HG02981 (cell line): ENCODE measurements at regions not wholly inside any gene's neighbourhood (a gene's known extent, or its start where the extent isn't known, plus 50 kb on each side); places are given as distances from the start of the nearest gene placed in this dataset.
"Not testable (repeated sequence)": the region's sequence is repeated elsewhere in the genome, so short reads cannot be mapped to it uniquely, and the experiment has no call there.

Source experiments
- ATAC-seq: cut with Tn5 transposase; IDR thresholded peaks from one replicate; pipeline ENCODE4 v1.9.1; 2021; ENCODE audit warnings: mild to moderate bottlenecking, moderate library complexity; ENCODE audit not compliant: unreplicated experiment

DNA sequence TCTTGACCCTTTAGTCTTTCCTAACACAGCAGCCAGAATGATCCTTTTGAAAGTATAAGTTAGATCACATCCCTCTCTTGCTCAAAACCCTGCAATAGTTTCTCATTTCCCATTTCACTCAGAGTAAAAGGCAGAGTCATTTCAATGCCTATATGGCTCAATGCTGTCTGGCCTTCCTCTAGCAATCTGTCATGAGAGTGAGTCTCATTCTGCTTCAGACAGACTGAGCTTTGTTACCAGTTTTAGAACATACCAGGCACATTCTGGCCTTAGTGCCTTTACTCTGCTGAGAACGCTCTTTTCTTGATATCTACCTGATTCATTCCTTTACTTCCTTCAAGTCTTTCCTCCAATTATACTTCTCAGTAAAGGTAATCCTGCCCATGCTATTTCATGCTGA lies 372.8 kb upstream of the PKN2 start:
- no peak for ATAC-seq

DNA sequence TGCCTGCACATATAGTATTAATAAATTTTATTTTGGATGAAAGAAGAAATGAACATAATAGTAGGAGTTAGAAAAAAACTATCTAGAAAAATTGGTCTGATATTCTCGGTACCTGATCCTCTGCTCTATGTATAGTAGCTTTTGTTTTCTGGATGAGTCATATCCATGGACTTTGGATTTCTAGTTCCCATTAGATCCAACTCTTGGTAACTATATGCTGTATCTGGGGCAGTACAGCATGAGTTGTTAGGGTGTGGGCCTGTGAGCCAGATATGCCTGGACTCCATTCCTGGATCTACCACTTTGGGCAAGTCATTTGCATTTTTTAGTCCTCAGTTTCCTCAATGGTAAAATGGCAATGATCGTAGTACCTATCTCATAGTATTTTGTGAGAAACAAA lies 372.2 kb upstream of the PKN2 start:
- no peak for ATAC-seq

DNA sequence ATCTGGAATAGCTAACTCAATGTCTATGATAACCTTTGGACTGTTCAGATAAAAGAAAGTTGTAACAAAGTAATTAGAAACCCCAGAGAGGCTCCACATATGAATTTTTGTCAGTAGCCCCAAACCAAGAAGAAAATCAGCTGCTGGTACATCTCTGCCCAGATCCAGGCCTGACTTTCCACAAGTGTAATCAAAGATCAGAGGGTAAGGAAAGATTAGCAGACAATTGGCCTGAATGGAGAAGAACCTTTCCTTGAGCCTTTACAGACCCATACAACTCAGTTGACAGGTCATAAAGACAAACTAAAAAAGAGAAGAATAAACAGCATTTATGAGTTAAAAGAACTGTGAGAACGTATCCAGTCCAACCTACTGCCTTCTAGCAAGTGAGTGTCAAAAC lies 366.7 kb upstream of the PKN2 start:
- no peak for ATAC-seq

DNA sequence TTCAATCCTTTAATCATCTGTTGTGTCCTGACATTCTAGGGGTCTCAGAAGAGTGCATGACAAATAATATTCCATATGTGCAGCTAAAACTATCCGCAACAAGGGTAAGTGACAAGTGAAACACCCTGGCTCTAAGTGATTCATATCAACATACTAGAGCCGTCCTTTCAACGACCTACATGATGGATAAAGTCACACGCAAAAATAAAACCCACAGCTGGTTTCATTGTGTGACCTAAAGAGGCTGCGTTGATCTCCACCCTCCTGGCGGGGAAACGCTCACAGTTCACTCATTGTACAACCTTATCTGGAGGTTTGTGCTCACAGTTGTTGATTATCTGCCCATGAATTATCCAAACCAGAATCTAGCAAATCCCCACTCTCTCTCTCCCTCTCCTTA lies 365.3 kb upstream of the PKN2 start:
- ATAC-seq: no peak

DNA sequence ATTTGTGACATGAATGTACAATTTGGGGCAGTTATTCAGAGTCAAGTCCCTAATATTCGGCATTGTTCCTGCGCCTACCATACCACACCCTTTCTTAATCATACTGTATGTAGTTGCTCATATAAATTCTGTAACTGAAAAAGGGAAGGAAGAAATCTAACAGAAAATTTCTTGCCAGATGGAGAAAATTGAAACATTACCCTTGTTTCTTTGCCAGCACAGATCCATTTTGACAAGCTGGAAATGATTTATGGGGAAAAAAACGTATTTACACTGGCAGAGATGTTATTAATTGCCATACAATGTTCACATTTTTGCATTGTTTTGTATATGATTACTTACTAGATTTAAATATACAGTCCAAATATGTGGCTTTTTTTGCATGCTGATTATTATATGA lies 363.8 kb upstream of the PKN2 start:
- ATAC-seq: no peak

DNA sequence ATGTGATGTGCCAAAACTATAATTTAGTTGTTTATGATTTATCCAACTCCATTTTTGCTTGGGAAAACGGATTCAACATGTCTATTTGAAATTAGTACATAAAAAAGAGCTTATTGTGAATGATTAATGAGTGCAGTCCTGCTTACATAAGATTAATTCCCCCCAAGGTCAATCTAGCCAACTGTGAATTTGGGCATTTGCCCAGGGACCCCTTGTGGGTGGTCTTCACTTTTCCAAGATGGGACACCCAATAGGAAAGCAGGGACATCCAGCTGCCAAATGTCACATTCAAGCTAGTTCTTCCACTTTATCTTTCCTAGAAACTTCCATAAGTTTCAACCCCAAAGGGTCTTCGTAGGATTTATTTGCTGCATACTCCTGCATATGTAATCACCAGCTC lies 362.4 kb upstream of the PKN2 start:
- no peak for ATAC-seq

DNA sequence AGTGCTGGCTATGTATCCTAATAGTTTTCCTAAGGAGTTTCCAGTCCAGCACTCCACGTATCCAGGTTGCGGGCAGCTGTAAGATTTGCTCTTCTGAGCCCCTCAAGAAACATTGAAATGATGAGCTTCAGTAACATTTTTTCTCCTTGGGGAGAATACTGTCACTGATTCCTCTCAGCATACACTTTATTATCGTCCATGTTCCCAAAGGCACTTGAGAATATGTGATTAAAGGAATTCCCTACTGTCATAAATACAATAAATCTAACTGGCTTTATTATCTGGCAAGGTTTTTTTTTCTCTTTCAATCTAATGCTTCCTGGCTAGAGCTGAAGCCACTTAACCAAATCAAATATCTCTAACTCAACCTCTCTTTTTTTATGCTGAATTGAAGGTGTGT lies 359.2 kb upstream of the PKN2 start:
- ATAC-seq: no peak

DNA sequence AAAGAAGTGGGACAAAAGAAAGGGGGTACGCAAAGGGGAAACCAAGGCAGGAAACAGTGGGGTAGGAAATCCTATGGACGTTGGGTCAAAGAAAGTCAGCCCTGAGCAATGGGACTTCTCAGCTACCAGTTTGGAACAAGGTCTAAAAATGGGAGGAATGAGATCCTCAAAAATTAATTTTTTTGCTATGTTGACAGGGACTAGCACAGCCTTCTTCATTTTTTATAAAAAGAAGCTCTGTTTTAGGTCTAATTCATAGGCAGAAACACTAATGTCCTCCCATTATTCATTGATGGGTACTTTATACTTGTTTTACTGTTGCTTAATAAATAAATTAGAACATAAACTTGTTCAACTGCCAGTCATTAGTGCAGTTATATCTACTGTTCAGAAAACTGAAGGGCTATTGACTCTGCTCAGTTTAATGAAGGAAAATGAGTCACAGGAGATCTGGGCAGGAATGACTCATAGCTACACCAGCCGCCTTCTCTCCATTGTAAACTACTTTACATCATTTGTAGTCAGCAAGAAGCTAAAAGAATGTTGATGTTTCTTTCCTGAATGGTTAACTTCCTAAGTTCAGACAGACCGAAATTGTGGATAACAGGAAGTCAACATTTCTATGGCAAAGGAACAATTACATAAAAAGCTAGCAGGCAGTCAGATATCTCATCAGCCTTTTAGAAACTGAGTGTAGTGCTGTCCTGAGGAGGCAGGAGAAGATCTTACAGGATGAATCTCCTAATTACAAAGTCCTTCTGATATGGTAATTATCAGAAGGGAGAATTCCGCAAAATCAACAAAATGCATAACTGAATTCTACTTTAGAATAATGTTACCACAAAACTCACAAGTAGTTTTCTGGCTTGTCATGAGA lies 356.4 kb upstream of the PKN2 start:
- no peak for ATAC-seq

DNA sequence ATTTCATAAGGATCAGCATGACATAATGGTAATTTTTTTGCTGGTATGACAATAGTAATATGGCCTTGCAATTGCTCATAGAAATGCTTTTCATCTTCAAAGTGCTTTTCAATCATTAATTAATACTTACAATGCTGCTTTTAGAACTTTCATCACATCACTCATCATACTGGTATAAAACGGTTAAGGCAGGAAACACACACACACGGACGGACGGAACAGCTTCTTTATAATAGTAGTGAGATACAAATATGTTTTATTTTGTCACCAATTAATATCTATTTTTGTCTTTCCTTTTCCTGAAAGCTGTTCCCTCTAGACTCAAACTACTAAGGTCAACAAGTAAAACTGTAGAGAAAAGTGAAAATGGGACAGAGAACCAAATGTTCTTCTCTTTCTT lies 353.9 kb upstream of the PKN2 start:
- no peak for ATAC-seq

DNA sequence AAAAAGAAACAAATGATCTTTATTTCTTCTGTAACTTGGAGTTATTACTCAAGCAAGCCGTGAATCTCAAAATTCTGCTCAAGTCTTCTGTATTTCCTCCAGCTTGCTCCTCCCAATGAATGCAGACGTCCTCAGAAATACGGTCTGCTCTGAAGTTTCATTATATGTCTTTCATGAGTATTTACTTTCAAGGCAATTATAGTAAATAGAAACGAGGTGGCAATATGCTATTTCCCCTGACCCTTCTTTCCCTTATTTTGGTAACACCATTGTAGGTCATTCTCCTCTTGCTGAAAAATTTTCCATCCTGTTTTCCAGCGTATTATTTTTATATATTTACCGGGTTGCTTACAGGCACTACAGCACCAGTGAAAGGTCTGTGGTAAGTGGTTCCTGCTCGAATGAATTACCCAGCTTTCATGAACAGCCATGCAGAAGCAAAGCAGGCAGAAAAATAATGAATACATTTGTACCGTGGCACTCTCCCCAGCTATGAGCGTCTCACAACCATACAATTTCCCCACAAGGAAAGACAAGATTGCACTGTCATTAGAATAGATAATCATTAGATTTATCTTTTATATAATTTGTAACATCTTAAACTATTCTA lies 350.9 kb upstream of the PKN2 start:
- no peak for ATAC-seq

DNA sequence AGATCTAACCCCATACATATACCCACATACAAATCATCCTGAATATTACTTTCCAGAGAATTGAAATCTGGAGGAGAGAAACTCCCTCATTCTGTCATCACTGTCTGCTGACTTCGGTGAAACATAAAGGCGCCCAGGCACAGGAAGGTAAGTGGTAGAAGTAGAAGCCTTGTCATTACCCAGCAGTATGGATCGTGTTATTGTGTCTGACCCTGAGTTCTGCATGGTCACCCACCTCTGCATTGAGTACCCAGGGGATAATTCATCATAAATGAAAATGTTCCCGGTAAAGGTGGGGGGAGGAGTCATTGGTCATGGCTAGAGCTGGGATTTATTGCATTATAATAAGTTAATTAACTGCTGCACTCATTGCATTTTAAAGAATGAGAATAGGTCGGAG lies 342.6 kb upstream of the PKN2 start:
- no peak for ATAC-seq

DNA sequence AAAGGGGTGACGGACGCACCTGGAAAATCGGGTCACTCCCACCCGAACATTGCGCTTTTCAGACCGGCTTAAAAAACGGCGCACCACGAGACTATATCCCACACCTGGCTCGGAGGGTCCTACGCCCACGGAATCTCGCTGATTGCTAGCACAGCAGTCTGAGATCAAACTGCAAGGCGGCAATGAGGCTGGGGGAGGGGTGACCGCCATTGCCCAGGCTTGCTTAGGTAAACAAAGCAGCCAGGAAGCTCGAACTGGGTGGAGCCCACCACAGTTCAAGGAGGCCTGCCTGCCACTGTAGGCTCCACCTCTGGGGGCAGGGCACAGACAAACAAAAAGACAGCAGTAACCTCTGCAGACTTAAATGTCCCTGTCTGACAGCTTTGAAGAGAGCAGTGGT lies 342.0 kb upstream of the PKN2 start:
- ATAC-seq: not testable (repeated sequence)

DNA sequence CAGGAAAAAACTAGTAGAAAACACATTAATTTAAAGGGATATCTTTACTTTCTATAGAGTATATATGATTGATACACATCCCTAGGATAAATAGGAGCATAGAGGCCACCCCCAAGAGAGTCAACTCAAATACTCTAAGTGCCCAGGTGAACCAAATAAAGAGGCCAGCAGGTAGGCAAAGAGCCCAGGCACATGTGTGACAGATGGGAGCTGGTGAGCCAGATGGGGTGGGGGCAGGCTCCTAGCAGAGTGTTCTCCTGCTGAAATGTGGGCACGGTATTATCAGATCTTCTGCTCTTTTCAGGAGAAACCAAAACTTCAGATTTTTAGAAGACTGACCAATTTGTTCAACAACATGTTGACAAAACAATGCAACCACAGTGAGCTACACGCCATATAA lies 333.4 kb upstream of the PKN2 start:
- no peak for ATAC-seq

DNA sequence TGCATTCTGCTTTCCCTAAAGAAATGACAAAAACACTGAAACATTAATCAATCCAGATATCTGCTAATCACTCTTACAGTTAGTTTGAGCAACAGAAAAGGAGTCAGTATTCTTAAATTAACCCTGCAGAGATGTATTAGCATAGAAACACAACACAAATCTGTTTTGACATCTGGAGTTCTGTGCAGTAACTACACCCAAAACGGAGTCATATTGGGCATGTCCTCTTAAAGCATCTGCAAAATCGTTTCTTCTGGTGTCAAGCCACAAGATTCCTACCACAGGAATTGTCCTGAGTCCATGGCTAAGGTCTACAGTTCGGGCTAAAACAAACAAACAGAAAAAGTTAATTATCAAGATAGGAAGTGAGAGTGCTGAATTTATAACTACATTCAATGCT lies 332.1 kb upstream of the PKN2 start:
- no peak for ATAC-seq

DNA sequence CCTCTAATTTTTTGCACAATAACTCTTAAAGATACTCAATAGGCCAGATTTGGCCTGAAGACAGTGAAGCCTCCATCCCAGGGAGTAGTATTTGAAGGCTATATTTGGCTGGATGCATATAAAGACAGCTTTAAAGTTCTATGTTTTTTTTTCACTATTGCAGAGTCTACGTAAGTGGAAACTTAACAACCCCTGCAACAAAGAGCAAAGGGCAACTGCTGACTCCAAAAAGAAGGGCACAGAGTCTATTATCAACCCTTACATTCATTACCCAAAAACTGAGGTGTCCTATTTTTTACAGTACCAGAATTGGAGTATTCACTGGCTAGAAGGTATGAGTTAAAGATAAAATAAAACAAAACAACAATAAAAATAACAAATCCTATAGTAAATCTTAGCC lies 329.8 kb upstream of the PKN2 start:
- no peak for ATAC-seq

DNA sequence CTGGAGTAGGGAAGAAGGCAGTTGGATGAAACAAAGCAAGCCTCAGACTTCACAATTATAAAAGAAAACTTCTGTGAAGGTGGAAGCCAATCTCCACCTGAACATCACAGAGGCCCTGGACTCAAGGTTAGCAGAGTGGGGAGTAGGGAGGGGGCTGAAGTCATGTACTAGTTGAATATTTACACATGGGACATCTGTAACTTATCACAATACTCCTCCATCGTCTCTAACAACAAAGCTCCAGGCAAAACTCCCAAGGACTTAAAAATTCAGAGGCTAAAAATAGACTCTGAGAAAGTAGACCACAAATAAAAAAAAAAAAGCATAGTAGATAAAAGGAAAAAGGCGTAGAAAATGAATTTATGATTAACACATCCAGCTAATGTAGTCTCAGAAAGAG lies 326.3 kb upstream of the PKN2 start:
- no peak for ATAC-seq

DNA sequence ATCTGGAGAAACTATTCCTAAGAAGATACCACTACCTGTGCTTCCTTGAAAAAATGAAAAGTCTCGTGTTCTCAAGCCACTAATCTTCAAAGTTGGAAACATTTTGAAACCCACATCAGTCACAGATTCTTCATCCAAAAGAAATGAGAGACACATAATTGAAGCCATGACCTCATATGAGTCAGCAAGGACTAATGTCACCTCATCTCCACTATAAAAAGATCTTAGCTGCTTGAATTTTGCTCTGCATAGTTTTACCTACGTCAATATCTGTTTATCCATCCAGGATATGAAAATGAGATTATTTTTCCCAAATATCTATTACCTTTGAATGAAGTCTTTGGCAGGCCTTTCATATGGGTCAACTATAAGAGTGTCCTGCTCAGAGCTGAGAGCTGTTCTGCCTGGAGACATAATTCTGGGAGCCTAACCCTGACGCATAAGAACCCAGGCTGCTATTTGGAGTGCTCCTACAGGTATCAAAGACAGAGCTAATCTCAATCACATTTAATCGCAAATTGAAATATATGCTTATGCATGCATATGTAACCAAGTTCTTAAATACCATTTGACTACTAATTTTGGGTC lies 312.5 kb upstream of the PKN2 start:
- no peak for ATAC-seq

DNA sequence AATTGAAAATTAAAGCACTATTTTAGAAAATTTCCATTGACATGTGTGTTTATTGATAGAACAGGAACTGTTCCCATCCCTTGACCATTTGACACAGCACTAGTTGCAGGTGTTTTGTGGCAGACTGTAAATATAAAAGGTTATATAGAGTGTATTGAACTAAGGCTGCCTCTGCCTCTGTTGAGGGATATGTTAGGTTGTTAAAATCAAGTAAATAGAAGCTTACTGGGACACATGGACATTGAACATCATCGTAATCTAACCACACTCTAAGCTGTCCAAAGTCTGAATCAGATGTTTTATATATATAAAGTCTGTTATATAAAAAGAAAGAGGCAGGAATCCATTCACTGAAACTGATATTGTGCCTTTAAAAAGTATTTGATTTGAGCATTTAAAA lies 308.1 kb upstream of the PKN2 start:
- no peak for ATAC-seq

DNA sequence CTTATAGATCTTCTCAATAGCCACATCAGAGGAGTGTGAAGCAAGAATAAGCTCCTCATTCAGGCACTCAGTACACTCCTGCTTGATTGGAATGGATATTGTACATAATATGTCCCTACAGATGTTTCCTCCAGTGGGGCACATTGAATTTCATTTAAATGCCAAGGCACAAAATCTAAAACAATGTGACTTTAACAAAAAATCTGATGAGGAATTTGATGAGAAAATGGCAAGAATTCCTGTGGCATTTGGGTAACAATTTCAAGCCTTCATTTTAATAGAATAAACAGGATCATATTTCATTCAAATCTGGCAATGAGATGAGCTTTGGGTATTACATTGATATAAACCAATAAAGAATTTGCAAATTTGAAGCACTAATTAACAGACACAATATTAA lies 307.7 kb upstream of the PKN2 start:
- no peak for ATAC-seq

DNA sequence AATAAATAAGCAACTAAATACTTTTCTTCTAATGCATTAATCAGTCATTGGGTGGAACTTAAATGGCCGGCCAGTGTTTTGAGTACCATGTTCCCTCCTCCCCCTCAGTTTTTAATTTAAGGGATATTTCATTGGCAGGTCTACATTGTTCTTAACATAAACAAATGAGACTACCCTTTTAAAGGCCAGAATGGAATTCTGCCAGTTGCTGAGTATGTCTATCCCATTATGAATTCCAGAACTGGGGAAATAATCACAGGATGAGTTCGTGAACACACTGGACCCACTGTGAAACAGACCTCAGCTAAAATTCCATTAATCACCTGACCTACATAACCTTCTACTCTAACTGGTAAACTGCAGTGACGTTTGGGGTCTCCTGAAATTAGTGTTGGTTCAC lies 305.5 kb upstream of the PKN2 start:
- ATAC-seq: no peak

DNA sequence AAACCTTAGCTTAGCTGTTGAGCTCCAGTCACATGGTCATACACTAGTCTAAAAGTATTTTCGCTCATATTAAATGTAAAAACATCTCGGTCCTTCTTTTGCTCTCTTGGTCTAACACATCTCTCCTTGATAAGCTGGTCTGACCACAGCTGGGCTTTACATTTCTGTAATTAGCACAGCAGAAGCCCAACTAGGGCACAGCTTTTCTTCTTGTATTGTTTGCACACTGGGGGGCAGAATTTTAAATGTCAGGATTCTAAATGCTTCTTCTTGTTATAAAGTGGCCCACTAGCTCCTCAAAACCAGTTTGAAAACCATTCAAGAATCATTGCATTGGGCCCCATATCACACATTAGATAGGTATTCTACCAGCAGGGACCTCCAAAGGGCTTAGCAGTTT lies 289.1 kb upstream of the PKN2 start:
- no peak for ATAC-seq

DNA sequence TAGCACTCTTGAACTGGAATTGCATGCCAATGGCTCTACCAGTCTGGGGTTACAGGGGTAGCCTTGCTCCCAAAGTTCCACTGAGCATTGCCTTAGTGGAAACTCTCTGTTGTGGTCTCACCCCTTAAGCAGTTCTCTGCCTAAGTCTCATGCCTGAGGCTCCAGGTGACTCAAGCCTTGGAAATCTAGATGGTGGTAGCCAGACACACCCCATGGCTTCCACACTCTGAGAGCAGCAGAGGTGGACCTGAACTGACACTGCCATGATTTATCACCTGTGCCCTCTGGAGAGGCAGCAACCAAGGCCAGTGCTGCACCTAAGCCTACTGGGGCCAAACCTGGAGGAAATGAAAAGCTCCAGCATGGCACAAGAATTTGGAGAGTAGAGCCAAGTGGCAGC lies 285.7 kb upstream of the PKN2 start:
- no peak for ATAC-seq
